Esophagus squamous epithelium (tissue), 5 donors: ENCODE measurements at regions not wholly inside any gene's neighbourhood (a gene's known extent, or its start where the extent isn't known, plus 50 kb on each side); places are given as distances from the start of the nearest gene placed in this dataset.

ENCODE experiments used
- DNase-seq: peaks from one replicate; lab custom pipeline; 2025; lab: John Stamatoyannopoulos, UW
- H3K27ac ChIP-seq, 4 donors: fragments of 200-600 bp; sonication (generic); one replicate each; pipeline ENCODE4 v1.5.1; 2016 to 2019; ENCODE audit warnings: mild to moderate bottlenecking in 1 of 4
- H3K27me3 ChIP-seq, 4 donors: fragments of 200-600 bp; sonication (generic); 1 replicate in 3 of 4; 2 replicates in 1 of 4; pipeline versions ENCODE4 v1.5.1 to v1.6.0; 2017 to 2021; ENCODE audit warnings: antibody characterized with exemption in 1 of 4
- H3K36me3 ChIP-seq, 3 donors: fragments of 200-600 bp; sonication (generic); one replicate each; pipeline ENCODE4 v1.5.1; 2016 to 2019
- H3K4me1 ChIP-seq, 3 donors: fragments of 200-600 bp; sonication (generic); one replicate each; pipeline ENCODE4 v1.5.1; 2017 to 2019
- H3K4me3 ChIP-seq, 4 donors: fragments of 200-600 bp; sonication (generic); 1 replicate in 3 of 4; 2 replicates in 1 of 4; pipeline ENCODE4 v1.5.1; 2016 to 2019; ENCODE audit warnings: mild to moderate bottlenecking in 2 of 4, moderate library complexity in 1 of 4
- H3K9me3 ChIP-seq, 3 donors: fragments of 200-600 bp; sonication (generic); one replicate each; pipeline ENCODE4 v1.5.1; 2016 to 2019
- POLR2A ChIP-seq, 4 donors: fragments of 450-650 bp; IDR thresholded peaks; one replicate each; pipeline ENCODE4 v1.6.1; 2017; ENCODE audit warnings: antibody characterized with exemption in 4 of 4, mild to moderate bottlenecking in 4 of 4, moderate library complexity in 3 of 4
- WGBS, 2 donors: methylation state at CpG; one replicate each; pipeline ENCODE4 v1.1.5; 2018; 5-methylcytosine and 5-hydroxymethylcytosine counted together
- intact Hi-C: fragments of 100-400 bp; cut with DNase I; formaldehyde crosslinking; loops from one replicate; pipeline ENCODE4 v1.15.0; 2022
- TF ChIP-seq, protein P1 (sequence below), 6 experiments: fragments of 450-650 bp in 4 of 6; fragments of 200-600 bp in 2 of 6; sonication (generic) in 2 of 6; IDR thresholded peaks; one replicate each; pipeline ENCODE4 v1.5.1; 2016 to 2019; ENCODE audit warnings: antibody characterized with exemption in 6 of 6, mild to moderate bottlenecking in 4 of 6, moderate library complexity in 4 of 6
- donor health status: DM: yes; HTN: yes; CAD: no.

DNA sequence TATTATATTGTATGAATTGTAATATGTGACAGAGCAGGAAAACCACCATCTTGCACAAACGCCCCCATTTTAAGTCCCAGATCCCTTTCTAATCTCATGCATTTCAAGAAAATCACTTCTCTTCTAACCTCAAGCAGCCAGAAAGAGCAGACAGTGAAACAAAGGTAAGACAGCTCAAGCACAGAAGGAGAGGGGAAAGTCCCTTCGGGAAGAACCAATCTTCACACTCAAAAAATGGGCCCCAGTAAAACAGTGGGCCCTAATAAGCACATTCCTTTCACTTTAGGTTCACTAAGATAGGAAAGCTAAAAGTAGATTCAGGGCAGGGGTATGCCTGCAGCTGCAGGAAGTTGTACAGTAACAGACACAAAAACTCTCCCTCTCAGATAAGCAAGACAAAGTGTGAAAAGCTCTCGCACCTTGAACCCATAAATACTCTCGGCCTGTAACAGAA lies 1268.7 kb downstream of the SI start:
- Histone ChIP-seq H3K27ac (no peak overlapping the region), H3K36me3 (no peaks in the 10 kb centered on the region), H3K27me3 (no peaks in the 10 kb centered on the region), H3K9me3 (peaks cover 0 to 3% (median 0%) of the 10 kb centered on the region in 3 donors), H3K4me3 (no peak overlapping the region), H3K4me1 (no peaks in the 10 kb centered on the region)
- intact Hi-C loops = no loop called here
- no peak for DNase-seq
- TF ChIP-seq, protein P1, sequence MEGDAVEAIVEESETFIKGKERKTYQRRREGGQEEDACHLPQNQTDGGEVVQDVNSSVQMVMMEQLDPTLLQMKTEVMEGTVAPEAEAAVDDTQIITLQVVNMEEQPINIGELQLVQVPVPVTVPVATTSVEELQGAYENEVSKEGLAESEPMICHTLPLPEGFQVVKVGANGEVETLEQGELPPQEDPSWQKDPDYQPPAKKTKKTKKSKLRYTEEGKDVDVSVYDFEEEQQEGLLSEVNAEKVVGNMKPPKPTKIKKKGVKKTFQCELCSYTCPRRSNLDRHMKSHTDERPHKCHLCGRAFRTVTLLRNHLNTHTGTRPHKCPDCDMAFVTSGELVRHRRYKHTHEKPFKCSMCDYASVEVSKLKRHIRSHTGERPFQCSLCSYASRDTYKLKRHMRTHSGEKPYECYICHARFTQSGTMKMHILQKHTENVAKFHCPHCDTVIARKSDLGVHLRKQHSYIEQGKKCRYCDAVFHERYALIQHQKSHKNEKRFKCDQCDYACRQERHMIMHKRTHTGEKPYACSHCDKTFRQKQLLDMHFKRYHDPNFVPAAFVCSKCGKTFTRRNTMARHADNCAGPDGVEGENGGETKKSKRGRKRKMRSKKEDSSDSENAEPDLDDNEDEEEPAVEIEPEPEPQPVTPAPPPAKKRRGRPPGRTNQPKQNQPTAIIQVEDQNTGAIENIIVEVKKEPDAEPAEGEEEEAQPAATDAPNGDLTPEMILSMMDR (IDR thresholded peaks at IDR 0.05) = no peak
- TF ChIP-seq POLR2A (IDR thresholded peaks at IDR 0.05) = no peak
- WGBS, 2 donors = 58 to 59% methylated on average over 4 of the region's 4 CpGs

DNA sequence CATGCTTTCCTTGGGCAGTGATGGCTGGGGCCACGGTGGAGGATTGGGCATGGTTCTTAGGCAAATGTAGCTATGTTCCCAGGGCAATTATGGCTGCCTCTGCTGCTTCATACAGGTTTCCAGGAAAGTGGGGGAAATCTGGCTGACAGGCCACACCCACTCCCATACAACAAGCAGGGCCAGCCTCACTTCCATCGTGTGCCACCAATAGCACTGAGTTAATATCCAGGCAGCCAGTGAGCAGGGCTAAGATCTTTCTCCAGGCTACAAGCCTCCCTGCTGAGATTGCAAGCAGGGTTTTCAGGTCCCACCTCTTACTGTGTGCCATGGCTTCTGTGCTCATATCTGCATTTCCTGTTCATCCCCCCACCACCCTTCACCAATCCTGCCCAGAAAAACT lies 1291.9 kb downstream of the SI start:
- 43 to 72% methylated on average over 1 to 2 of the region's 2 CpGs for WGBS, 2 donors
- TF ChIP-seq POLR2A (IDR thresholded peaks at IDR 0.05) = no peak
- TF ChIP-seq, protein P1 (IDR thresholded peaks at IDR 0.05) = no peak
- no peak for DNase-seq

GRCh38 chr3:163785693-163786092 lies 1292.6 kb downstream of the SI start:
- intact Hi-C loops = no loop called here
- Histone ChIP-seq H3K27ac (no peak overlapping the region), H3K9me3 (peaks cover 0 to 11% (median 5%) of the 10 kb centered on the region in 3 donors), H3K4me3 (no peak overlapping the region), H3K4me1 (no peaks in the 10 kb centered on the region), H3K36me3 (no peaks in the 10 kb centered on the region), H3K27me3 (no peaks in the 10 kb centered on the region)
- no peak for TF ChIP-seq POLR2A (IDR thresholded peaks at IDR 0.05)
- TF ChIP-seq, protein P1 (IDR thresholded peaks at IDR 0.05) = no peak
- DNase-seq = no peak

More for the DNA sequence above, 1291.9 kb downstream of the SI start:
- intact Hi-C loops = no loop called here
- Histone ChIP-seq H3K36me3 (no peaks in the 10 kb centered on the region), H3K9me3 (peaks cover 0 to 11% (median 5%) of the 10 kb centered on the region in 3 donors), H3K4me3 (no peak overlapping the region), H3K4me1 (no peaks in the 10 kb centered on the region), H3K27ac (no peak overlapping the region), H3K27me3 (no peaks in the 10 kb centered on the region)

DNA sequence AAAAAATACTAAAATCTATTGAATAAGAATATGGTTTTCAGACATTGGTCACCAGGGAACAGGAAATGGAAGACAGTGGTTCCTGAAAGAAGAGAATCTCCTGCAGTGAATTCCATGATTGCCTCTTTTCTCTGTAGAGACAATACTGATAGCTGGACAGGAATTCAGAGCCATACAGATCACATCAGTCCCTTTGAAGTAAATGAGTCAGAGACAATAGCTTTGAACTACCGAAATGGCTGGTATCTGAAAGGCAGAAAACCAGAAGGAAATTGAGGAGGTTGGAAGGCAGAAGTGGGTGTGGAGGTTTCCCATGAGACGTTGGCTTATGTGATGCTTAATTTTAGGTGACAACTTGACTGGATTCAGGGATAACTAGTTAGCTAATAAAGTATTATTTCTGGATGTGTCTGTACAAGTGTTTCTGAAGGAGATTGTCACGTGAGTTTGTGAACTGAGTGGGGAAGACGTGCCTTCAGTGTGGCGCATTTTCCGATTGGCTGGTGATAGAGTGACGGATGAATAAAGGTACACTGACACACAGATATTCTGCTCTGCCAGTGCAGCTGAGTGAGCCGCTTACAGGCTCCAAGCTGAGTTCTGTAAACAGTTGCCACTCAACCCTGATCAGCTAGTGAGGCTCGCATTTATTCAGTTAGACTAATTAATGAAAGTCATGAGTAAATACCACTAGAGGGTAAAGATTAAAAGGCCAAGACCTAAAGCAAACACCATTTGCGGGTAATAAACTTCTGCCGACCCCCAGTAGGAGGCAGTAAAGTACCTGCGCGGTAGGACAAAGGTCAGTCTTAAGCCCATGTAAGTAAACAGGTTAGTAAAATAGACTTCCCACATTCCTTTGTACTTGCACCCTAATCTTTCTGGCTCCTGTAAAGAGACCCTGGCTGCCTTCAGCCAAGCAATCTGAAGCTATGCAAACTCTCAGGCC lies 1298.6 kb downstream of the SI start:
- Histone ChIP-seq H3K27me3 (no peaks in the 10 kb centered on the region), H3K4me1 (no peaks in the 10 kb centered on the region), H3K4me3 (no peak overlapping the region), H3K9me3 (no peaks in the 10 kb centered on the region), H3K36me3 (no peaks in the 10 kb centered on the region), H3K27ac (no peak overlapping the region)
- DNase-seq = no peak
- TF ChIP-seq, protein P1 (IDR thresholded peaks at IDR 0.05) = no peak
- TF ChIP-seq POLR2A (IDR thresholded peaks at IDR 0.05) = no peak
- 44 to 53% methylated on average over 13 of the region's 13 CpGs for WGBS, 2 donors
- intact Hi-C loops = no loop called here

DNA sequence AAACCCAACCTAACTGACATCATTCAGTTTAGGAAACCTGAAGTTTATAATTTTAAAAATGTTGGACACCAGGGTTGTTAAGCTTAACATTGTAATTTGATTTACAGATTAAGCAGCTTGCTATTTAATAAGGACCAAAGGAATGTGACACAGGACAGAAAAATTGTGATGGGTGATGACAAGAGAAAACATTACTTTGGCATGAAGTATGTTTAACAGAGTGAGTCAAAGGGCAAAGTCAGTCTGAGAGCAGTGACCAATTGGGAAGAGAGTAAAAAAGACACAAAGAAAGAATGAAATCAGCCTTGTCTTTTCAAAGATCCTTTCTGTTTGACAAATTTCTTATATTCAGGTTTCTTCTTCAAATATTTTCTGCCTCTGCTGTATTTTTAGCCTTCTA lies 1301.6 kb downstream of the SI start:
- H3K9me3 ChIP-seq = peaks cover 0 to 6% (median 0%) of the 10 kb centered on the region in 3 donors
- no peak for DNase-seq
- H3K27me3 ChIP-seq = no peaks in the 10 kb centered on the region
- intact Hi-C loops = no loop called here
- TF ChIP-seq, protein P1 (IDR thresholded peaks at IDR 0.05) = no peak
- TF ChIP-seq POLR2A (IDR thresholded peaks at IDR 0.05) = no peak
- no peak overlapping the region for H3K27ac ChIP-seq
- H3K4me3 ChIP-seq = no peak overlapping the region
- H3K4me1 ChIP-seq = no peaks in the 10 kb centered on the region
- no peaks in the 10 kb centered on the region for H3K36me3 ChIP-seq
